ENCODE measurements at regions not wholly inside any gene's neighbourhood (a gene's known extent, or its start where the extent isn't known, plus 50 kb on each side); places are given as distances from the start of the nearest gene placed in this dataset.
"Not testable (repeated sequence)": the region's sequence is repeated elsewhere in the genome, so short reads cannot be mapped to it uniquely, and the experiment has no call there.

GRCh38 chr3:104349836-104350235, 1016.9 kb upstream of the ALCAM start:
- H3K27ac Mint-ChIP-seq, result no peak overlapping the region
- no peaks in the 10 kb centered on the region for H3K4me1 Mint-ChIP-seq (ENCODE audit: low read depth)
- H3K36me3 Mint-ChIP-seq (ENCODE audit: low read depth), result no peaks in the 10 kb centered on the region
- intact Hi-C loops (cut with micrococcal nuclease), result no loop called here
- H3K4me3 Mint-ChIP-seq, result no peak overlapping the region
- H3K27me3 Mint-ChIP-seq, result no peaks in the 10 kb centered on the region
- H3K9me3 Mint-ChIP-seq, result peaks cover 39% of the 10 kb centered on the region

- intact Hi-C loops (cut with micrococcal nuclease), result no loop called here
- no peak overlapping the region for H3K4me3 Mint-ChIP-seq
- H3K9me3 Mint-ChIP-seq, result peaks cover 9% of the 10 kb centered on the region
- H3K4me1 Mint-ChIP-seq (ENCODE audit: low read depth), result no peaks in the 10 kb centered on the region
- H3K36me3 Mint-ChIP-seq (ENCODE audit: low read depth), result no peaks in the 10 kb centered on the region
- no peaks in the 10 kb centered on the region for H3K27me3 Mint-ChIP-seq
- no peak overlapping the region for H3K27ac Mint-ChIP-seq
Observed at GRCh38 chr3:104353951-104354350, 1012.8 kb upstream of the ALCAM start.

- Mint-ChIP-seq H3K4me1 (ENCODE audit: low read depth) (no peaks in the 10 kb centered on the region), H3K9me3 (peaks cover 15% of the 10 kb centered on the region), H3K27me3 (no peaks in the 10 kb centered on the region), H3K27ac (no peak overlapping the region), H3K36me3 (ENCODE audit: low read depth) (no peaks in the 10 kb centered on the region), H3K4me3 (no peak overlapping the region)
- intact Hi-C loops (cut with micrococcal nuclease), result no loop called here
Observed at GRCh38 chr3:104359546-104359945, 1007.2 kb upstream of the ALCAM start.

GRCh38 chr3:104360038-104360437, 1006.7 kb upstream of the ALCAM start:
- no peak overlapping the region for H3K27ac Mint-ChIP-seq
- no peaks in the 10 kb centered on the region for H3K4me1 Mint-ChIP-seq (ENCODE audit: low read depth)
- H3K4me3 Mint-ChIP-seq, result no peak overlapping the region
- no peaks in the 10 kb centered on the region for H3K27me3 Mint-ChIP-seq
- H3K36me3 Mint-ChIP-seq (ENCODE audit: low read depth), result no peaks in the 10 kb centered on the region
- H3K9me3 Mint-ChIP-seq, result peaks cover 12% of the 10 kb centered on the region
- intact Hi-C loops (cut with micrococcal nuclease), result no loop called here

- H3K9me3 Mint-ChIP-seq, result peaks cover 12% of the 10 kb centered on the region
- H3K4me1 Mint-ChIP-seq (ENCODE audit: low read depth); H3K36me3 Mint-ChIP-seq (ENCODE audit: low read depth); H3K27ac Mint-ChIP-seq; H3K4me3 Mint-ChIP-seq; intact Hi-C loops (cut with micrococcal nuclease); H3K27me3 Mint-ChIP-seq: not testable (repeated sequence)
Observed at GRCh38 chr3:104361748-104362147, 1005.0 kb upstream of the ALCAM start.

GRCh38 chr3:104362319-104362718, 1004.4 kb upstream of the ALCAM start:
- intact Hi-C loops (cut with micrococcal nuclease), result no loop called here
- no peaks in the 10 kb centered on the region for H3K36me3 Mint-ChIP-seq (ENCODE audit: low read depth)
- H3K4me1 Mint-ChIP-seq (ENCODE audit: low read depth), result no peaks in the 10 kb centered on the region
- H3K4me3 Mint-ChIP-seq, result no peak overlapping the region
- H3K27me3 Mint-ChIP-seq, result no peaks in the 10 kb centered on the region
- H3K9me3 Mint-ChIP-seq, result peaks cover 12% of the 10 kb centered on the region
- H3K27ac Mint-ChIP-seq, result no peak overlapping the region

GRCh38 chr3:104367000-104367399, 999.7 kb upstream of the ALCAM start:
- Mint-ChIP-seq H3K4me3 (no peak overlapping the region), H3K4me1 (ENCODE audit: low read depth) (no peaks in the 10 kb centered on the region), H3K27me3 (no peaks in the 10 kb centered on the region), H3K36me3 (ENCODE audit: low read depth) (no peaks in the 10 kb centered on the region), H3K27ac (no peak overlapping the region), H3K9me3 (peaks cover 12% of the 10 kb centered on the region)
- intact Hi-C loops (cut with micrococcal nuclease), result no loop called here

- Mint-ChIP-seq H3K27me3 (no peaks in the 10 kb centered on the region), H3K4me1 (ENCODE audit: low read depth) (no peaks in the 10 kb centered on the region), H3K9me3 (peaks cover 10% of the 10 kb centered on the region), H3K4me3 (no peak overlapping the region), H3K36me3 (ENCODE audit: low read depth) (no peaks in the 10 kb centered on the region), H3K27ac (no peak overlapping the region)
- intact Hi-C loops (cut with micrococcal nuclease), result no loop called here
Observed at GRCh38 chr3:104368760-104369159, 997.9 kb upstream of the ALCAM start.

- intact Hi-C loops (cut with micrococcal nuclease), result no loop called here
- Mint-ChIP-seq H3K36me3 (ENCODE audit: low read depth) (no peaks in the 10 kb centered on the region), H3K27ac (no peak overlapping the region), H3K4me3 (no peak overlapping the region), H3K4me1 (ENCODE audit: low read depth) (no peaks in the 10 kb centered on the region), H3K9me3 (no peaks in the 10 kb centered on the region), H3K27me3 (no peaks in the 10 kb centered on the region)
Observed at GRCh38 chr3:104385421-104385820, 981.3 kb upstream of the ALCAM start.

GRCh38 chr3:104388619-104389018, 978.1 kb upstream of the ALCAM start:
- H3K27ac Mint-ChIP-seq, result no peak overlapping the region
- no peaks in the 10 kb centered on the region for H3K4me1 Mint-ChIP-seq (ENCODE audit: low read depth)
- H3K4me3 Mint-ChIP-seq, result no peak overlapping the region
- H3K9me3 Mint-ChIP-seq, result no peaks in the 10 kb centered on the region
- no peaks in the 10 kb centered on the region for H3K36me3 Mint-ChIP-seq (ENCODE audit: low read depth)
- no peaks in the 10 kb centered on the region for H3K27me3 Mint-ChIP-seq
- intact Hi-C loops (cut with micrococcal nuclease), result no loop called here

GRCh38 chr3:104392327-104392726, 974.4 kb upstream of the ALCAM start:
- no peak overlapping the region for H3K4me3 Mint-ChIP-seq
- H3K9me3 Mint-ChIP-seq, result peaks cover under 1% of the 10 kb centered on the region
- intact Hi-C loops (cut with micrococcal nuclease), result no loop called here
- H3K27me3 Mint-ChIP-seq, result no peaks in the 10 kb centered on the region
- no peak overlapping the region for H3K27ac Mint-ChIP-seq
- no peaks in the 10 kb centered on the region for H3K4me1 Mint-ChIP-seq (ENCODE audit: low read depth)
- H3K36me3 Mint-ChIP-seq (ENCODE audit: low read depth), result no peaks in the 10 kb centered on the region

GRCh38 chr3:104396974-104397669, 969.6 kb upstream of the ALCAM start:
- Mint-ChIP-seq H3K27ac (no peak overlapping the region), H3K9me3 (peaks cover 32% of the 10 kb centered on the region), H3K27me3 (no peaks in the 10 kb centered on the region), H3K4me3 (no peak overlapping the region), H3K36me3 (ENCODE audit: low read depth) (no peaks in the 10 kb centered on the region), H3K4me1 (ENCODE audit: low read depth) (no peaks in the 10 kb centered on the region)
- intact Hi-C loops (cut with micrococcal nuclease), result no loop called here

- H3K4me1 Mint-ChIP-seq (ENCODE audit: low read depth), result no peaks in the 10 kb centered on the region
- no peak overlapping the region for H3K4me3 Mint-ChIP-seq
- H3K27me3 Mint-ChIP-seq, result no peaks in the 10 kb centered on the region
- peaks cover 35% of the 10 kb centered on the region for H3K9me3 Mint-ChIP-seq
- H3K27ac Mint-ChIP-seq, result no peak overlapping the region
- H3K36me3 Mint-ChIP-seq (ENCODE audit: low read depth), result no peaks in the 10 kb centered on the region
- intact Hi-C loops (cut with micrococcal nuclease), result no loop called here
Observed at GRCh38 chr3:104397713-104398112, 969.0 kb upstream of the ALCAM start.

- intact Hi-C loops (cut with micrococcal nuclease), result no loop called here
- Mint-ChIP-seq H3K27me3 (no peaks in the 10 kb centered on the region), H3K4me3 (no peak overlapping the region), H3K4me1 (ENCODE audit: low read depth) (no peaks in the 10 kb centered on the region), H3K27ac (no peak overlapping the region), H3K9me3 (peaks cover 29% of the 10 kb centered on the region), H3K36me3 (ENCODE audit: low read depth) (no peaks in the 10 kb centered on the region)
Observed at GRCh38 chr3:104402902-104403301, 963.8 kb upstream of the ALCAM start.

- intact Hi-C loops (cut with micrococcal nuclease), result no loop called here
- Mint-ChIP-seq H3K4me3 (no peak overlapping the region), H3K4me1 (ENCODE audit: low read depth) (no peaks in the 10 kb centered on the region), H3K27me3 (no peaks in the 10 kb centered on the region), H3K27ac (no peak overlapping the region), H3K36me3 (ENCODE audit: low read depth) (no peaks in the 10 kb centered on the region), H3K9me3 (peaks cover 8% of the 10 kb centered on the region)
Observed at GRCh38 chr3:104411757-104412156, 955.0 kb upstream of the ALCAM start.

All from dendritic cell treated with granulocyte-macrophage colony-stimulating factor and Interleukin-4, amounts not matched to agents 40 ng/mL and 50 ng/mL, for 4 days (primary cell).